Left kidney (tissue), 1 donor: ENCODE measurements at regions not wholly inside any gene's neighbourhood (a gene's known extent, or its start where the extent isn't known, plus 50 kb on each side); places are given as distances from the start of the nearest gene placed in this dataset.
"Not testable (repeated sequence)": the region's sequence is repeated elsewhere in the genome, so short reads cannot be mapped to it uniquely, and the experiment has no call there.

Experiments
- DNase-seq: peaks from one replicate; pipeline ENCODE4 v3.0.0-alpha.2; 2013

- DNase-seq, result no peak
Measured at GRCh38 chr3:152891678-152892077, 56.7 kb downstream of the P2RY1 start.

GRCh38 chr3:152892446-152892845 lies 57.5 kb downstream of the P2RY1 start:
- DNase-seq, result no peak

GRCh38 chr3:152893647-152894046 lies 58.7 kb downstream of the P2RY1 start:
- DNase-seq, result no peak

- no peak for DNase-seq
Measured at GRCh38 chr3:152899306-152899705, 64.4 kb downstream of the P2RY1 start.

GRCh38 chr3:152902141-152902669 lies 67.3 kb downstream of the P2RY1 start:
- DNase-seq, result no peak

GRCh38 chr3:152905631-152906030 lies 70.7 kb downstream of the P2RY1 start:
- no peak for DNase-seq

- no peak for DNase-seq
Measured at GRCh38 chr3:152909180-152909883, 74.4 kb downstream of the P2RY1 start.

- DNase-seq, result no peak
Measured at GRCh38 chr3:152910211-152910610, 75.3 kb downstream of the P2RY1 start.

GRCh38 chr3:152910966-152911365 lies 76.0 kb downstream of the P2RY1 start:
- no peak for DNase-seq

- DNase-seq, result not testable (repeated sequence)
Measured at GRCh38 chr3:152914743-152915142, 79.8 kb downstream of the P2RY1 start.

GRCh38 chr3:152915695-152916094 lies 80.8 kb downstream of the P2RY1 start:
- DNase-seq, result no peak

GRCh38 chr3:152916753-152917279 lies 81.9 kb downstream of the P2RY1 start:
- DNase-seq, result no peak

- DNase-seq, result no peak
Measured at GRCh38 chr3:152921351-152921750, 86.4 kb downstream of the P2RY1 start.

GRCh38 chr3:152922554-152922953 lies 87.6 kb downstream of the P2RY1 start:
- DNase-seq, result no peak

GRCh38 chr3:152927131-152927530 lies 92.2 kb downstream of the P2RY1 start:
- DNase-seq, result no peak

- DNase-seq, result no peak
Measured at GRCh38 chr3:152930516-152930915, 95.6 kb downstream of the P2RY1 start.

- DNase-seq, result no peak
Measured at GRCh38 chr3:152937234-152937633, 102.3 kb downstream of the P2RY1 start.

GRCh38 chr3:152938974-152939636 lies 104.2 kb downstream of the P2RY1 start:
- no peak for DNase-seq

GRCh38 chr3:152941859-152942258 lies 106.9 kb downstream of the P2RY1 start:
- DNase-seq, result no peak

GRCh38 chr3:152942366-152942765 lies 107.4 kb downstream of the P2RY1 start:
- no peak for DNase-seq

GRCh38 chr3:152943645-152944044 lies 108.7 kb downstream of the P2RY1 start:
- DNase-seq, result no peak

GRCh38 chr3:152944671-152945070 lies 109.7 kb downstream of the P2RY1 start:
- no peak for DNase-seq

- DNase-seq, result no peak
Measured at GRCh38 chr3:152945556-152945955, 110.6 kb downstream of the P2RY1 start.
